AG09309 (cell line): ENCODE measurements at regions not wholly inside any gene's neighbourhood (a gene's known extent, or its start where the extent isn't known, plus 50 kb on each side); places are given as distances from the start of the nearest gene placed in this dataset.
A peak's percentile ranks its signal among the peaks of the same experiment; 100 is the strongest.

Source experiments
- DNase-seq: peaks from one replicate; pipeline ENCODE4 v3.0.0-alpha.2; 2010; ENCODE audit warnings: low read depth
- H3K4me3 ChIP-seq: 2 replicates; pipeline ENCODE4 v1.5.1; 2011; ENCODE audit warnings: mild to moderate bottlenecking, low read depth, low read length, moderate library complexity; ENCODE audit not compliant: control insufficient read depth
- CTCF ChIP-seq: IDR thresholded peaks from 2 replicates; pipeline ENCODE4 v1.5.1; 2011; ENCODE audit warnings: mild to moderate bottlenecking, low read depth, low read length, inconsistent platforms; ENCODE audit not compliant: insufficient read depth, control insufficient read depth; ENCODE audit errors: missing control alignments

GRCh38 chr1:13892198-13892597, 192.2 kb downstream of the PRDM2 start:
- no peak overlapping the region for H3K4me3 ChIP-seq
- no peak for TF ChIP-seq CTCF
- no peak for DNase-seq

DNA sequence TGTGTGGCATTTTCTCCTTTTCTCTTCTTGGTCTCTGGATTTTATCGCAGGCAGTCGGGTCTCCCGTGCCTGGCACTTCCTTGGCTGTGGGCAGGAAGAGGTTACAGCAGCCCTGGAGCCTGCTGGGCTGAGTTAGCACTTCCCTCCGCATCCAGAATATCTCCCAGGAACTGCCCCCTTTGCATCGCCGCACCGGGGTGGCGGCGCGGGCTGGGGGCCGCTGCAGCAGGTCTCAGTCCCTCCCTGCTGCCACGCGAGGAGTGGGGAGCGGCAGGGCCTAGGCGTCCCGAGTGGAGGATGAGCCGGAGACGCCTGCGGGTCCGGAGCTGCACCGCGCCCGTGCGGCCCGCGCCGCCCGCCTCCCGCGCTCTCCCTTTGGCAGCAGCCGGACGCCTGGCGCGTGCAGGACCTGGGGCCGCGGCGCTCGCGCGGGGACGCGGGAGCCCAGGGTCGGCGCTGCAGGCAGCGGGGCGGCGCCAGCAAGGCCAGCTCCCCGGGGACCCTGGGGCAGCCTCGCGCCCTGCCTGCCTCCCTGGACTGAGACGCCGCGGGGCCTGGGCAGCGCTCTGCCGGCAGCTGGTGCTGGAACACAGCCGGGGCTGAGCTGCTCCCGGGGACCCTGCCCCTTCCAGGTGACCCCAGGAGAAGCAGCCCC, 192.8 kb downstream of the PRDM2 start:
- TF ChIP-seq CTCF, result no peak
- H3K4me3 ChIP-seq, result no peak overlapping the region; the same call in 1 of the 2 replicates
- DNase-seq, result no peak

GRCh38 chr1:13893409-13893821, 193.4 kb downstream of the PRDM2 start:
- H3K4me3 ChIP-seq, result no peak overlapping the region
- no peak for DNase-seq
- no peak for TF ChIP-seq CTCF

- no peak for TF ChIP-seq CTCF
- no peak overlapping the region for H3K4me3 ChIP-seq
- no peak for DNase-seq
Measured at GRCh38 chr1:13896932-13897331, 196.9 kb downstream of the PRDM2 start.

GRCh38 chr1:13898406-13898805, 198.4 kb downstream of the PRDM2 start:
- no peak for DNase-seq
- no peak overlapping the region for H3K4me3 ChIP-seq
- no peak for TF ChIP-seq CTCF

- no peak overlapping the region for H3K4me3 ChIP-seq
- no peak for TF ChIP-seq CTCF
- peak; percentile 65 for DNase-seq
Measured at GRCh38 chr1:13899856-13900255, 199.9 kb downstream of the PRDM2 start.
